HG03025 (cell line): ENCODE measurements at regions not wholly inside any gene's neighbourhood (a gene's known extent, or its start where the extent isn't known, plus 50 kb on each side); places are given as distances from the start of the nearest gene placed in this dataset.

ENCODE experiments used
- ATAC-seq: cut with Tn5 transposase; IDR thresholded peaks from one replicate; pipeline ENCODE4 v1.9.1; 2021; ENCODE audit warnings: mild to moderate bottlenecking, moderate library complexity; ENCODE audit not compliant: unreplicated experiment, low FRiP score

- no peak for ATAC-seq
These were observed 247.1 kb upstream of the SIX2 start for GRCh38 chr2:45256173-45256866.

DNA sequence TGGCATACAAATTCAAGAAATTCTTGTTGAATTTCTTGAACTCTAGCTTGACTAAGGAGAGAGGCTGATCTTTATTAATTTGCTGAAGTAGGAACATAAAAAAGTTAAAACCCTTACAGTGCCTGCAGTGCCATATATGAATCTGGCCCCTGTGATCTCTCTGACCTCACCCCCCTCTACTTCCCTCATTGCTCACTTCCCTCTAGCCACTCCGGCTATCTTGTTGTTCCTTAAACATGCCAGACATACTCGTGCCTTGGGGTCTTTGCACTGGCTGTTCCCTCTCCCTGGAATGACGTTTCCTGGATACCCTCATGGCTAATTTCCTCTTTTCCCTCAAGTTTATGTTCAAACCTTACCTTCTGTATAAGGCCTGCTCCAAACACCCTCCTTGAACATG, 246.3 kb upstream of the SIX2 start:
- no peak for ATAC-seq

DNA sequence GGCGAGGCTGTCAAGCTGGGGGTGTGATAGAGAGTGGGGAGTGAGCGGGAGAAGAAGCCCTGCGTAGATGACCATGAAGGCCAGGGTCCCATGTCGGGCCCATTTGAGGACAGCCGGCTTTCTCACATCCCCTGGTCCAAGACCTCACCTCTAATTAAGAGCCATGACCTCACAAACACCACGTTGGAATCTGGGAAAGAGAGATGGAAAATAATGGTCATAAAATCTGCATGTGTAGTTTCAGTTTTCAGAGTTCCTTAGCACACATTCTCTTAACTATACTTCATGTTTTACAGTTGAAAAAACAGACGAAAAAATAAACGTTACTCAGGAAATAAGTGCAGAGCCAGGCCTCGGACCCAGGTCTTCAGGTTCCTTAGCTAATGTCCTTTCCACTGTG, 244.8 kb upstream of the SIX2 start:
- no peak for ATAC-seq

GRCh38 chr2:45253151-45253550, 243.9 kb upstream of the SIX2 start:
- ATAC-seq, result no peak

DNA sequence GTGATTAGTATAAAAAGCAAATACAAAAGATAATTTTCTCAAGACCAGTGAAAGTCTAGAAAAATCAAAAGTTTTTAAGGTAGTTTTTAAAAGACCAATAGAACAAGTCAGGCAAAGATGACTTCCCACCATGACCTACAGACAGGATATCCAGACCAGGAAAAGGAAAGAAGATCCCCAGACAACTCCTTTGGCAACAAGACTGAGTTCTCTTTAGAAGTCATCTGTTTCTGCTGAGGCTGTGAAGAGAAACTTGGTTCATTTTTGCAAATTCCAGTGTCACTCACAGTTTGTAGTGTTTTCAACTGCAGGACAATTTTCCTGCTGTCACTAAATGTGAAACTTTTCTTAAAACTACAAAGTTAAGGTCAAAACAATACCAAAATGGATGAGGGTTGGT, 240.9 kb upstream of the SIX2 start:
- no peak for ATAC-seq

DNA sequence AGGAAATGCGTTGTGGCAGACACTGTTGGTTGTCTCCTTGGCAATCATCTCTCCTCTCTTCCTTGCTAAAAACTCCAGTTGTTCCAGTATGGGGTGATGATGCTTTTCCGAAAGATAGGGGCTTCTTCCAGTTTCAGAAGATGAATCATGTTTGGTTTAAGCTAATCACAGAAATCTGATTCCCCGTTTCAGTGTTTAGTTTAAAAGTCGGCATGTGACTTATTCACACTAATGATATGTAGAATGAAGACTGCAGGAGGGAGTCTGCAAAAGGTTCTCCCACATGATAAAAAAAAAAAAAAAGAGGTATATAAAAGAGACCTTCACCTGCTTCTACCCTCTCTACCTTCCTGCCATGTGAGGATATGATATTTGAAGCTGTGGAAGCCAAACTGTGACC, 239.0 kb upstream of the SIX2 start:
- ATAC-seq, result no peak

- no peak for ATAC-seq
These were observed 235.7 kb upstream of the SIX2 start for GRCh38 chr2:45244928-45245327.

DNA sequence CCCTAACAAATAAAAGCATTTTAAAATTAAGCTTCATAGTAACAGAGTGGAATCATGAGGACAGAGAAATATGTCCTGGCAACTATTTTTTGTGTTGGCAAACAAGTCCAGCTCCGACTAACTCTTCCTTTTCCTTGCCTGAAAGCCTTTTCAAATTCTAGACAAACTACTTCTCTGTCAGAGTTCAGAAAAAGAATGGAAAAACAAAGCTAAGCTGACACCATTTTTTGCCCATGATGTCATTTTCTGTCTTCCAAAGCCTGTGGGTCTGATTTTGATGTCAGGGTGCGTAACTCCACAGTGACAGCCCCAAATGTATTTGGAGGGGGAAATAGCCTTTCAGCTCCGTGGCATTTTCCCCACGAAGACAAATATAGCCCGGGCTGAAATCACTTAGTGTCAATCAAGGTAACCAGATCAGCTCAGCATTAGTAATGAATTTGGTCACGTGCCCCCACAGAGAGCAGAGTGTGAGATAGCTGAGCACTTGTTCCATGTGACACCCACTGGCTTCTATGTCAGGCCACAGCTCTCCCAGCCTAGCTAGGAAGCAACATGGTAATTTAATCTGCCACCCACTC, 233.0 kb upstream of the SIX2 start:
- no peak for ATAC-seq

DNA sequence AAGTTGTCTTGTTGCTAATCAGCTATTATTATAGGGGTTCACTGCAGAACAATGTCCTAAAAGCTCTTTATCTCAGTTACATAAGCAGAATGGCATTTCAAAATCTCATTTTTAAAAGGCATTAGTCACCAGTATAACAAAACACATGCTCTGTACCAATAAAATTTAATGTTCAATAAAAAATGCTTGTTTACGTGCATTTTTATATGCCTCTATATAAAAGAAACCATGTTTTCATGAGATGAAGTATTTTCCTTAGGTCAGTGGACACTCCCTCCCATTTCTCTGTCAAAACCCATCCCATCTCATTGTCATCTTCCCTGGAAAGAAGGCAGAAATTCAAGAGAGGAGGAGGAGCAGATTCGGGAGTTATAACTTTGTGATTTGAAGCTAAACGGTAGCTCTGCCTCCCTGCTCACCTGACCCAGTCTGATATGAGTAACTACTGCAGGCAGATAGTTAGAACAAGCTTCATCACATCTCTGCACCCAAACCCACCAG, 231.9 kb upstream of the SIX2 start:
- no peak for ATAC-seq

- ATAC-seq, result no peak
These were observed 228.7 kb upstream of the SIX2 start for GRCh38 chr2:45237850-45238542.

DNA sequence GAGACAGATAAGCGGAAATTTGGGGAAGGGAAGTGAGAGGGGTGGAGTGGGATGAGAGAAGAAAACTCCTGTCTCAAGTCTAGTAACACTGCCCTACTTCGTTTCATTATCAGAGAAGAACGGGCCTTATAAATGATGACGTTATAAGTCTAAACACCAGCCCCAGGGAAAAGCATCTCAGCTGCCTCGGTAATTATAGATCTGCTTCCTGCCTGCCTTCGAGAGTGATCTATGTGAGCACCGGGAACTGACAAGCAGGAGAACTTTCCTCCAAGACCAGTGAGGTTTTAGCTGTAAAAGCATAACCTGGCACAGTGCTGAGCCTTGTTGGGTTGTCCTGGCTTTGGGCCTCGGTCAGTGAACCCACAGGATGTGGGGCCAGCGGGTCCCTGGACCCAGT, 227.9 kb upstream of the SIX2 start:
- no peak for ATAC-seq

DNA sequence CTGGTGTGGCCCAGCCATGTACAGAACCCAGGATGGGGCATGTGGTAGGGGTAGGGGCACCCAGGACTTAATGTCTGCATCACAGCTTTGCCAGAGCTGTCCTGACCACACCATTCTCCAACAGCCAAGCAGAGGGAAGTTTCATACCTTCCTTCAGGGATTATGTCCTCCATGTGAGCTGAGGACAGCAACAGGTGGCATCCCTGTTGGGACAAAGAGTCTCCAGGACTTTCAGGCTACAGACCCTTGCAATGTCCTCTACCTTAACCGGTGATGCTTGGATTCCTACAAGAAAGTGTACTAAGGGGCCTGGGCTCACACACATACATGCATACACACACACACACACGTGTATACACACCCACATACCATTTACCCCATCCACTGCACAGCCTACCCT, 227.0 kb upstream of the SIX2 start:
- ATAC-seq, result no peak

GRCh38 chr2:45233301-45233700, 224.0 kb upstream of the SIX2 start:
- ATAC-seq, result no peak

- ATAC-seq, result no peak
These were observed 223.6 kb upstream of the SIX2 start for GRCh38 chr2:45232818-45233217.

- ATAC-seq, result no peak
These were observed 220.2 kb upstream of the SIX2 start for GRCh38 chr2:45229411-45229810.

GRCh38 chr2:45227347-45227746, 218.1 kb upstream of the SIX2 start:
- ATAC-seq, result no peak

GRCh38 chr2:45224993-45225380, 215.7 kb upstream of the SIX2 start:
- ATAC-seq, result no peak

DNA sequence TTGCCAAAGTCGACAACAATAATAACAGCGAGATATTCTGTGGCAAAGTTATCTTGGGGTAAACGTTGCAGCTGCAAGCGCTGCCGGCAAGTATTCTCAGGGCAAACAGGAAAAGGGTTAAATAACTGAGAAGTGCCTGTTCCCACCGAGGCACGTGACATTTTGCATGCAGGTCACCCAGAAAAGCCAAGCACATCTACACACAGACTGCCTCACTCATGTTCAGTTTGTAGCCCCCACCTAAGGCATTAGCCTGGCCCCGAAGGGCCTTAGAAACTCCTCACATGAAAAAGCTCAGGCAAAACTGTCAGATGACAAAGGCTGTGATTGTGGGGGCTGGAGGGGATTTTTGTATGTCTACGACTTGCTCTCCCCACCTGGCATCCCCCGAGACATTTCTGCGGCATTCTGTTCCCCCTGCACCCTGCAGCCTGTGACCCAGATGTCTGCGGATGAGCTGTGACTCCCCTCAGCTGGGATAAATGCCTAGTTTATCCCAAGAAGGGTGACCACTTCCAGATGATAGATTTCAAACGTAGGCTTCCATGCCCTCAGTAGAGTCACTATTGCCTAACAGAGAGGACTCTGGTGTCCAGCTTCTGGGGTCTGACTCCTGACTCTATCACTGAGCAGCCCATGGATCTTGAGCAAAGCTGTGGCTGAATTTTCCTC, 215.2 kb upstream of the SIX2 start:
- ATAC-seq, result no peak

GRCh38 chr2:45223531-45223930, 214.3 kb upstream of the SIX2 start:
- no peak for ATAC-seq

- no peak for ATAC-seq
These were observed 211.0 kb upstream of the SIX2 start for GRCh38 chr2:45220227-45220626.

DNA sequence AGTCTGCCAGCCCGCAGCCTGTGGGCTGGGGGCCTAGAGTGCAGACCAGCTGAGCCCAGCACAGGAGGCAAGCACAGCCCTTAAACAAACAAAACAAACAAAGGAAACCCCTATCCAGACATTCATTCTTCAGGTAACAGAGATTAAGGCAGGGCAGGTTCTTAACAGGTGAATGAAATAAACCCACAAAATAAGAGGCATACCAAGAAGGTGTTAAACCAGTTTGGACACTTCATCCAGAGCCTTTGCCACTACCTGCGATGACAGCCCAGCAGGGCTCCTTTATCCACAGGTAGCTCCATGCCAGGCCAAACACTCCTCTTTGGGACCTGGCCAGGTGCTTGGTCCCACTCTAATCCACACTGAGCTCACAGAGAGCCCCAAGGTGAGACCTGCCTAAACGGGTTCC, 209.7 kb upstream of the SIX2 start:
- ATAC-seq, result no peak
